ENCODE measurements at regions not wholly inside any gene's neighbourhood (a gene's known extent, or its start where the extent isn't known, plus 50 kb on each side); places are given as distances from the start of the nearest gene placed in this dataset.
"Not testable (repeated sequence)": the region's sequence is repeated elsewhere in the genome, so short reads cannot be mapped to it uniquely, and the experiment has no call there.

DNA sequence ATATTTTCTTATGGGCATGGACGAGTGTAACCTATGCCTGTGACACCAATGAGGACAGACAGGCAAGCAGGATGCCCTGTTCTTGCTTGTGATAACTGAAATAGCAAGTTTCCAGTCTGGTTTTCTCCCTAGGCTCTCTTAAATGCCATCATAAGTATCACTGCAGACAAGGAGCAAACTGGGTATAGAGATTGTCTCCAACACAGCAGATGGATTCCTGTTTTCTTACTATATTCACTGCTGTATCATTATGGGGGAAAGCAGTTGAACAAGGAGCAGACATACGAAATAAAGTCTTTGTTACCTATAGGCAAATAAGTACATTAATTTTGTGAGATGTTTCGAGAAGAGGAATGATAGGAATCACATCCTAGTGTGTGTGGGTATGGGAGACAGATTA is 178.0 kb upstream of the TBL1XR1 start:
- H3K9me3 ChIP-seq (ENCODE audit: low read length): no peaks in the 10 kb centered on the region
- no peaks in the 10 kb centered on the region for H3K36me3 ChIP-seq (ENCODE audit: insufficient read depth, low read length)
- H2AFZ ChIP-seq (ENCODE audit: low read depth, low read length): no peak overlapping the region
- H3K4me1 ChIP-seq (ENCODE audit: insufficient read depth, low read length): peaks cover 6% of the 10 kb centered on the region
- H3K27me3 ChIP-seq (ENCODE audit: insufficient read depth, low read length): no peaks in the 10 kb centered on the region
- no peak overlapping the region for H3K4me3 ChIP-seq (ENCODE audit: low read length)

DNA sequence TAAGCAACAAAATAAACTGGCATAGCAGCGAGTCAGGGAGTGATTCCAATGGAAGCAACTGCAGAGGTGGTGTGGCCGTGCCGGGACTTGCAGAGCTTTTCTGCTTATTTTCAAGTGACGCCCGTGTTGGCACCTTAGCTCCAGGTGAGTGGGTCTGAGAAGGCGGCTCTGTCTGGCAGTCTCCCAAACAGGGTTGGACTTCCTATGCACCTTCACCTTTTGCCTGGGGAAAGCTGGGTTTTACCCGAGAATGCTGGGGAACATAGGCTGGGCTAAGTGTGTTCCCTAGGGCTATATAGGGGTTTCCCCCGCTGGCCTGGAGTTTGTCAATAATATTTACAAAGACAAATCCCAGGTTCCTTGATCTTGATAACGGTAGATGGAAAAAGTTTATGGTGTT is 179.9 kb upstream of the TBL1XR1 start:
- no peak overlapping the region for H2AFZ ChIP-seq (ENCODE audit: low read depth, low read length)
- H3K27me3 ChIP-seq (ENCODE audit: insufficient read depth, low read length): no peaks in the 10 kb centered on the region
- no peak overlapping the region for H3K4me3 ChIP-seq (ENCODE audit: low read length)
- H3K36me3 ChIP-seq (ENCODE audit: insufficient read depth, low read length): no peaks in the 10 kb centered on the region
- H3K9me3 ChIP-seq (ENCODE audit: low read length): no peaks in the 10 kb centered on the region
- no peaks in the 10 kb centered on the region for H3K4me1 ChIP-seq (ENCODE audit: insufficient read depth, low read length)

DNA sequence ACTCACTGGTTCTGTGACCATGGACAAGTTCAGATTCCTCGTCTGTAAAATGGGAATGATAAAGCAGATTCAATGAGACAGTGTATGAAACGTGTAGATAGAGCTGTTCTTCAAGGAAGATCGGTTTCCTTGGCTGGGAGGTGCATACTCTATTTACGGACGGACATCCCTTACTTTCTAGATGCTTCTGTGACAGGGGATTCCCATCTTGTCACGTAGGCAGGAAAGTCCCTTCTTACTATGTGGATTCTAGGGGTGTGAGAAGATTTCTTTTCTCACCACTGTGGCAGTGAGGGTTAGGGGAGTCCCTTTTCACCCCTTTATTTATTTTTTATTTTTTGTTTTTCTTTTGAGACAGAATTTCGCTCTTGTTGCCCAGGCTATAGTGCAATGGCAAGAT is 180.9 kb upstream of the TBL1XR1 start:
- Histone ChIP-seq H2AFZ (ENCODE audit: low read depth, low read length) (no peak overlapping the region), H3K4me1 (ENCODE audit: insufficient read depth, low read length) (no peaks in the 10 kb centered on the region), H3K36me3 (ENCODE audit: insufficient read depth, low read length) (no peaks in the 10 kb centered on the region), H3K9me3 (ENCODE audit: low read length) (no peaks in the 10 kb centered on the region), H3K27me3 (ENCODE audit: insufficient read depth, low read length) (no peaks in the 10 kb centered on the region), H3K4me3 (ENCODE audit: low read length) (no peak overlapping the region)

DNA sequence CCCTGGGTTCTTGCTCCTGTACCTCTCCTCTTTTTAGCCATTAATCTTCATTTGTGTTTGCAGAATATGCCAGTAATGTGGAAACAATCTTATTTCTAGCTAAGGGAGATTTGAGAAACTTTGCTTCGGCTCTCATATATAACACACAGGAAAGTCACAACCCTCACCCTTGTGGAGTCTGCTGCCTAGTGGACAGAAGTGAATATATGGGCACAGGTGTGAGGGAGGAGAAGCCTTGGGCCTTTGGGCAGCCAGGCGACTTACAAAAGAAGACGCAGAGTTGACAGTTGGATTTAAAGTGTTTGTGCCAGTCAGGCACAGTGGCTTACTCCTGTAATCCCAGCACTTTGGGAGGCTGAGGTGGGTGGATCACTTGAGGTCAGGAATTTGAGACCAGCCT is 181.8 kb upstream of the TBL1XR1 start:
- H2AFZ ChIP-seq (ENCODE audit: low read depth, low read length): no peak overlapping the region
- no peaks in the 10 kb centered on the region for H3K9me3 ChIP-seq (ENCODE audit: low read length)
- no peaks in the 10 kb centered on the region for H3K4me1 ChIP-seq (ENCODE audit: insufficient read depth, low read length)
- no peaks in the 10 kb centered on the region for H3K36me3 ChIP-seq (ENCODE audit: insufficient read depth, low read length)
- H3K4me3 ChIP-seq (ENCODE audit: low read length): no peak overlapping the region
- no peaks in the 10 kb centered on the region for H3K27me3 ChIP-seq (ENCODE audit: insufficient read depth, low read length)

DNA sequence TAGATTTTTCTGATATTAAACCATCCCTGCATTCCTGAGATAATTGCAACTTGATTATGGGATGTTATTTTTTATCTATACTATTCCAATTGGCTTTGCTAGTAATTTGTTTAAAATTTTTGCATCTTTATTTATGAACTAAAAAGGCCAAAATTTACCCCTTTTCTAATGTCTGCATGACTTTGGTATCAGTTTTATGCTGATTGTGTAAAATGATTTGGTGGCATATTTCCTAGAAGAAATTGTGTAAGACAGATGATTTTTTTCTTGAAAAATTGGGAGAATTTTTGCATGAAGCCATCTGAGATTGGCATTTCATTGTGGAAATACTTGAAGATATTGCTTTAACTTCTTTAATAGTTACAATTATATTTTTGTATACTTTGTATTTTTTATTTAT is 183.8 kb upstream of the TBL1XR1 start:
- Histone ChIP-seq H3K4me1 (ENCODE audit: insufficient read depth, low read length) (no peaks in the 10 kb centered on the region), H2AFZ (ENCODE audit: low read depth, low read length) (no peak overlapping the region), H3K4me3 (ENCODE audit: low read length) (no peak overlapping the region), H3K36me3 (ENCODE audit: insufficient read depth, low read length) (no peaks in the 10 kb centered on the region), H3K27me3 (ENCODE audit: insufficient read depth, low read length) (no peaks in the 10 kb centered on the region), H3K9me3 (ENCODE audit: low read length) (no peaks in the 10 kb centered on the region)

DNA sequence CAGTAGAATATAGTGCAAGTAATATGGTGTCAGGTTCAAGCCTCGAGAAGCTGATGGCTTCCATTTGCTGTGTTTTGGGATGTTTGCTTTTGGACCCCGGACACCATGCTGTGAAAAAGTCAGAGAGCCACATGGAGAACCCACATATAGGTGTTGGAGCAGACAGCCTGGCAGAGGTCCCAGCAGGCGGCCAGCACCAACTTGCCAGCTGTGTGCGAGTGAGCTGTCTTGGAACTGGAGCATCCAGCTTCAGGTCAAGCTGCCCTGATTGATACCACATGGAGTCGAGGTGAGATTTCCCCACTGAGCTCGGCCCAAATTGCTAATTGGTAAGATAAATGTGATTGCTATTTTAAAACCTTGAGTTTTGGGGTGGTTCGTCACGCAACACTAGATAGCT is 185.7 kb upstream of the TBL1XR1 start:
- no peak overlapping the region for H3K4me3 ChIP-seq (ENCODE audit: low read length)
- H2AFZ ChIP-seq (ENCODE audit: low read depth, low read length): no peak overlapping the region
- H3K27me3 ChIP-seq (ENCODE audit: insufficient read depth, low read length): no peaks in the 10 kb centered on the region
- no peaks in the 10 kb centered on the region for H3K36me3 ChIP-seq (ENCODE audit: insufficient read depth, low read length)
- H3K4me1 ChIP-seq (ENCODE audit: insufficient read depth, low read length): no peaks in the 10 kb centered on the region
- no peaks in the 10 kb centered on the region for H3K9me3 ChIP-seq (ENCODE audit: low read length)

DNA sequence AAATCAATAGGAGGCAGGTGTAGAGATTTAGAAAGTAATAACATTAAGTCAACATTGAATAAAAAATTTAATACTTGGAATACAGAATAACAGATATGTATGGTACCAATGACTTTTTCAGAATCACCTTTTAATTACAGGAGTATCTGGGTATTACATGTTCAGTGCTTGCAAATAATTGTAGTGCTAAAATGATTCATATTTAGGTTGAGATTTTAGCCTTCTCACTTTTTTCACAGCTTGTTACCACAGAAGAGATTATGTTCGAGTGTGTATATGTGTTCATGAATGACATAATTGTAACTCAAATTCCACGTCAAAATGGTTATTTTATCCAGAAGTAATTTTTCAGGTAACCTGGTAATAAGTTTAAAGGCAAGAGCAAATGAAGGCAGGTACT is 187.9 kb upstream of the TBL1XR1 start:
- Histone ChIP-seq H2AFZ (ENCODE audit: low read depth, low read length) (no peak overlapping the region), H3K36me3 (ENCODE audit: insufficient read depth, low read length) (no peaks in the 10 kb centered on the region), H3K9me3 (ENCODE audit: low read length) (no peaks in the 10 kb centered on the region)

DNA sequence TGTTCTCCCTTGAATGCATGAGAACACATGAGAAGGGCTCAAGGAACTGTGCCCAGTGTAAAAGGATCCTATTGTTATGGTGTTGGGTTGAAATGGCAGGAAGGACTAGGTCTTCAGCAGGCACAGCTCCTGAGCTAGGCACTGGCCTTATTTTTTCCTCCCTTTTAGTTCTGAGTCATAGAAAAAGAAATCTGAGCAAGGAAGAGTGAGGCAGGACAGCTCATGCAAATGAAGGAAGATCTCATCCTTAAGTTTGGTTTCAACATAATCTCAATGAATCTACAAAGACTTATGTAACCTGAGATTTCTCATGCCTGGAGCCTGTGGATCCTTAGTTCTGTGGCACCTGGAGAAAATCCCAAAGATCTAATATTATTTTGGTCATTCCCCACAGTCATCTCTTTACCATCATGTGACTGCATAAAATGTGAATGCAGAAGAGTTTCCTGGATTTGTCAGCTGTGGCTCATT is 188.6 kb upstream of the TBL1XR1 start:
- no peaks in the 10 kb centered on the region for H3K4me1 ChIP-seq (ENCODE audit: insufficient read depth, low read length)
- H3K36me3 ChIP-seq (ENCODE audit: insufficient read depth, low read length): no peaks in the 10 kb centered on the region
- no peaks in the 10 kb centered on the region for H3K27me3 ChIP-seq (ENCODE audit: insufficient read depth, low read length)
- no peaks in the 10 kb centered on the region for H3K9me3 ChIP-seq (ENCODE audit: low read length)
- no peak overlapping the region for H2AFZ ChIP-seq (ENCODE audit: low read depth, low read length)
- H3K4me3 ChIP-seq (ENCODE audit: low read length): no peak overlapping the region

More for the DNA sequence above, 187.9 kb upstream of the TBL1XR1 start:
- Histone ChIP-seq H3K4me1 (ENCODE audit: insufficient read depth, low read length) (no peaks in the 10 kb centered on the region), H3K4me3 (ENCODE audit: low read length) (no peak overlapping the region), H3K27me3 (ENCODE audit: insufficient read depth, low read length) (no peaks in the 10 kb centered on the region)

DNA sequence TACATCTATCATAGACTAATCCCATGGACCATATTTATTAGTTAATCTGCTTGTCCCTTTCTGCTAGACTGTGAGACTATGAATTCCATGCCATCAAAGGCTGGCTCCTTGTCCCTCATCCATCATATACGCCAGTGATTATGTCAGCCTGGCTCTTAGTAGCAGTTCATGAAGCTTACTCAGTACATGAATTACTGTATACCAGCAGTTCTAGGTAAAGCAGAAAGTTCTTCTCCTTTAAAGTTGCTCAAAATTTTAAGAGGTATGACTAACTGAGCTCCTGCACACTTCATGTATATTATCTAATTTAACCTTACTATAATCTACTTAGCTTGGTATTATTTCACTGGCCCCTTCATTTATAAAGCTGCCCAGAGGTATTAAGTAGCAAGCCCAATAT is 190.9 kb upstream of the TBL1XR1 start:
- no peaks in the 10 kb centered on the region for H3K4me1 ChIP-seq (ENCODE audit: insufficient read depth, low read length)
- no peak overlapping the region for H2AFZ ChIP-seq (ENCODE audit: low read depth, low read length)
- H3K27me3 ChIP-seq (ENCODE audit: insufficient read depth, low read length): no peaks in the 10 kb centered on the region

DNA sequence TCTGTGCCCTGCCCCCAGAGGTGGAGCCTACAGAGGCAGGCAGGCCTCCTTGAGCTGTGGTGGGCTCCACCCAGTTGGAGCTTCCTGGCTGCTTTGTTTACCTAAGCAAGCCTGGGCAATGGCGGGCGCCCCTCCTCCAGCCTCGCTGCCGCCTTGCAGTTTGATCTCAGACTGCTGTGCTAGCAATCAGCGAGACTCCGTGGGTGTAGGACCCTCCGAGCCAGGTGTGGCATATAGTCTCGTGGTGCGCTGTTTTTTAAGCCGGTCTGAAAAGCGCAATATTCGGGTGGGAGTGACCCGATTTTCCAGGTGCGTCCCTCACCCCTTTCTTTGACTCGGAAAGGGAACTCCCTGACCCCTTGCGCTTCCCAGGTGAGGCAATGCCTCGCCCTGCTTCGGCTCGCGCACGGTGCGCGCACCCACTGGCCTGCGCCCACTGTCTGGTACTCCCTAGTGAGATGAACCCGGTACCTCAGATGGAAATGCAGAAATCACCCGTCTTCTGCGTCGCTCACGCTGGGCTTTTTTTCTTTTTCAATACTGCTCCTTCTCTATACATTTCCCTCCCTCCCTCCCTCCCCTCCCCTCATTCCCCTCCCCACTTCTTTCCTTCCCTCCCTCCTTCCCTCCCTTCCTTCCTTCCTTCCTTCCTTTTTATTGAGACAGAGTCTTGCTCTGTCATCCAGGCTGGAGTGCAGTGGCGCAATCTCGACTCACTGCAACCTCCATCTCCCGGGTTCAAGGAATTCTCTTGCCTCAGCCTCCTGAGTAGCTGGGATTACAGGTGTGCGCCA is 197.1 kb upstream of the TBL1XR1 start:
- H2AFZ ChIP-seq (ENCODE audit: low read depth, low read length); H3K9me3 ChIP-seq (ENCODE audit: low read length); H3K27me3 ChIP-seq (ENCODE audit: insufficient read depth, low read length); H3K4me1 ChIP-seq (ENCODE audit: insufficient read depth, low read length); H3K4me3 ChIP-seq (ENCODE audit: low read length); H3K36me3 ChIP-seq (ENCODE audit: insufficient read depth, low read length): not testable (repeated sequence)

More for the DNA sequence above, 190.9 kb upstream of the TBL1XR1 start:
- no peaks in the 10 kb centered on the region for H3K9me3 ChIP-seq (ENCODE audit: low read length)
- no peak overlapping the region for H3K4me3 ChIP-seq (ENCODE audit: low read length)
- H3K36me3 ChIP-seq (ENCODE audit: insufficient read depth, low read length): no peaks in the 10 kb centered on the region

DNA sequence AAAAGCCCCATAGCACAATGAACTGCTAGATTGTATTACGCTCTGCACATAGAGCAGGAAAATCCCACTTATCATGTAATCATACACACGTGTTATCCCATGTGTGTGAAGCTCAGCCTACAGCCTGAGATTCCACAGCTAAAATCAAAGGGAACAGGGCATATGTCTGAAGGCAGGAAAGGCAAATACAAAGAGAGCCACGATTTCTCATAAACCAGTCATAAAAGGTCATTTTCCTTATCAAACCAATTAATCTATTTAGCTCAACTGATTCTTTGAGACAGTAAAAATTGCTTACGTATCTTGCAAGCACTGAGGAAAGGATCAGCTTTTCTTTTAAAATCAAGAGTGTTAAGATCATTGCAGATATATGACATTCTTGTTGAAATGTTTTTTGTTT is 199.5 kb upstream of the TBL1XR1 start:
- no peaks in the 10 kb centered on the region for H3K36me3 ChIP-seq (ENCODE audit: insufficient read depth, low read length)
- no peak overlapping the region for H3K4me3 ChIP-seq (ENCODE audit: low read length)
- H3K27me3 ChIP-seq (ENCODE audit: insufficient read depth, low read length): no peaks in the 10 kb centered on the region
- H3K9me3 ChIP-seq (ENCODE audit: low read length): peaks cover 6% of the 10 kb centered on the region
- H2AFZ ChIP-seq (ENCODE audit: low read depth, low read length): no peak overlapping the region
- H3K4me1 ChIP-seq (ENCODE audit: insufficient read depth, low read length): no peaks in the 10 kb centered on the region

DNA sequence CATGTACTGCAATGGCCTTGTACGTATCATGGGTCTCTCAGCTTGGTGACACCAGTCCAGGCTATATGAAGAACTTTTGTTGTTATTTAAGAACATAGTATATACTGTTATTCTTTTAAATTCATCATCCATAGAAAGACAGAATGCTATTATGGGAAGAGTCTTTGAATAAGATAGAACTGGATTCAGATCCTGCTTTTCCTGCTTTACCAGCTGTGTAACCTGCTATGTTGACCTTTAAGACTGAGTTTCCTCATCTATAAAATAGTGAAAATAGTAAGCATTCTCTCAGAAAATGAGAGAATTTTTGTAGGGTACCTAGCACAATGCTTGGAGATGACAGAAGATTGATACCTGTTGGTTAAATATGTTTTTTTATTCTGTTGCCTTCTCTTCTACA is 204.1 kb upstream of the TBL1XR1 start:
- no peak overlapping the region for H3K4me3 ChIP-seq (ENCODE audit: low read length)
- peaks cover 6% of the 10 kb centered on the region for H3K9me3 ChIP-seq (ENCODE audit: low read length)
- H2AFZ ChIP-seq (ENCODE audit: low read depth, low read length): no peak overlapping the region
- H3K4me1 ChIP-seq (ENCODE audit: insufficient read depth, low read length): peaks cover 7% of the 10 kb centered on the region
- H3K27me3 ChIP-seq (ENCODE audit: insufficient read depth, low read length): no peaks in the 10 kb centered on the region
- no peaks in the 10 kb centered on the region for H3K36me3 ChIP-seq (ENCODE audit: insufficient read depth, low read length)

DNA sequence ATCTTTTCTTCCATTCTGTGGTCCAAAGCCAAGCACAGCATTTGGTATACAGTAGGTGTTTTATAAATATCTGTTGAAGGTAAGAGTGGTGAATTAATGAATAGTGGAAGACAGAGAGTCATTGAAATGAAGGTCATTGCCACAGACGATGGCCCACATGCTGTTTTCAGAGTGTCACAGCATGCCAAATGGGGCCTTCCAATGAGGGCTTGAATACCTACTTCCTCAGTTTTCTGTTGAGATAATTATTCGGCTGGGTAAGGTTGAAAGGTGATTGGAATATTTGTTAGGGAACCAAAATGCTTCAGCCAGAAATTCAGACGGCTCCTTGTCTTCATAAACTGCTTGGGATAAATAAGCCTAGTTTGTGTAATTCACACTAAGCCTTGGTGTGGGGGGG is 205.3 kb upstream of the TBL1XR1 start:
- no peak overlapping the region for H3K4me3 ChIP-seq (ENCODE audit: low read length)
- H3K9me3 ChIP-seq (ENCODE audit: low read length): peaks cover 6% of the 10 kb centered on the region
- H3K27me3 ChIP-seq (ENCODE audit: insufficient read depth, low read length): no peaks in the 10 kb centered on the region
- H3K36me3 ChIP-seq (ENCODE audit: insufficient read depth, low read length): no peaks in the 10 kb centered on the region
- H3K4me1 ChIP-seq (ENCODE audit: insufficient read depth, low read length): peaks cover 7% of the 10 kb centered on the region
- H2AFZ ChIP-seq (ENCODE audit: low read depth, low read length): no peak overlapping the region

DNA sequence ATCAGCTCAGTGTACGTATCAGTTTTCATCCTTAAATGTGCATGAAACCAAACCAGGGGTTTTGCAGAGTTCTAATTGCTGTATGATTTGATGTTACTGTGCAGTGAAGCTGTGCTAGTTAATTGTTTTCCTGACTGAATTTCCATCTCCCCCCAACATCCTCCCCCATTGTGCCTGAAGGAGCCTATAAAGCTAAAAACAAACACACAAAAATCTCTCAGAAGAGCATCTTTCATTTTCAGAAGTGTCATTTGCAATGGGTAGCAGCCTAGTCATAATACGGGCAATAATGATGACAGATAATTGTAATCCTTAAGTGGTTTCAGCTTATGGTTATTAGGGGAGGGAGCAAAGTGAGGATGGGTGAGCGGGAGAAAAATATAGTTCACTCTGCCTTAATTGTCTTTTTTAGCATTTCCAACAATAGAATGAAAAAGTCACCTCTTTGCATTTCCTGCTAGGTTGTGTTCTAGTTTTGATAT is 207.9 kb upstream of the TBL1XR1 start:
- no peaks in the 10 kb centered on the region for H3K9me3 ChIP-seq (ENCODE audit: low read length)
- no peak overlapping the region for H3K4me3 ChIP-seq (ENCODE audit: low read length)
- peaks cover 7% of the 10 kb centered on the region for H3K4me1 ChIP-seq (ENCODE audit: insufficient read depth, low read length)
- H3K27me3 ChIP-seq (ENCODE audit: insufficient read depth, low read length): no peaks in the 10 kb centered on the region
- no peaks in the 10 kb centered on the region for H3K36me3 ChIP-seq (ENCODE audit: insufficient read depth, low read length)
- no peak overlapping the region for H2AFZ ChIP-seq (ENCODE audit: low read depth, low read length)

Data from neuron (in vitro differentiated cells).